DMS79 treated with DMSO at 0.1 percent for 48 hours (cell line): ENCODE measurements at regions not wholly inside any gene's neighbourhood (a gene's known extent, or its start where the extent isn't known, plus 50 kb on each side); places are given as distances from the start of the nearest gene placed in this dataset.

Experiments used
- DNase-seq: peaks from one replicate; lab custom pipeline; 2025; lab: John Stamatoyannopoulos, UW

DNA sequence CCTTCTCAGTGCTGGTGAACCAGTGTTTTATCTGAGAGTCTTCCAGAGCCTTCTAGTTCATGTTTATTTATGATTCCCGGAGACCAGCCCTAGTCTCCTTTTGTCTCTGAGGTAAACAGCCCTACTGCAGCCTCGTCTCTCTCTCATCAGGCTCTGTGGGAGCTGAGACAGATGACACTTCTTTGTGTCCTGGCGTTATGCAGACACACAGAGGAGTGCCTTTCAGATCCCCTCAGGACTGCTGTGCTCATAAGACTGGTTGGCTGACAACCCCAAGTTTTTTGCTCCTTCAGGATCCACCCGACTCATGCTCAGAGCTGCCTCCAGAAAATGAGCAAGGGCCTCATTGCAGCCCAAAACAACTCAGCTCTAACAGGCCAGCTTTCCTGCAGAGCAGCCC lies 523.8 kb upstream of the SPHKAP start:
- no peak for DNase-seq

DNA sequence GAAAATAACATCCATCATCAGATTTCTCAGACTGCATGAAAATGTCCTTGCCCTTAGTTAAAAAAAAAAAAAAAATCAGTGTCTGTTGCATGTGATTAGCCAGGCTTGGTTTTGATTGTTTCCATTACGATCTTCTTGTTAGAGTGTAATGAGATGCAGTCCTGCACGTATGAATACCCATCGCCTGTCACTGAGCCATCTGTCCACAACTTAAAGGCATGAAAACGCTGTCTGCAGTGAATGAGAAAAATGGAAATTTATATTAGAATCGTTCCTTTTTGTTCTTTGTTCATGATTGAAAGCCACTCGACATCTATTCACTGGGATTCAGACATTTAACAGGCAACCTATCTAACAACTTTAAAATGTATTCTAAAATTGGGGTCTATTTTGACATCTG lies 521.7 kb upstream of the SPHKAP start:
- DNase-seq = no peak

DNA sequence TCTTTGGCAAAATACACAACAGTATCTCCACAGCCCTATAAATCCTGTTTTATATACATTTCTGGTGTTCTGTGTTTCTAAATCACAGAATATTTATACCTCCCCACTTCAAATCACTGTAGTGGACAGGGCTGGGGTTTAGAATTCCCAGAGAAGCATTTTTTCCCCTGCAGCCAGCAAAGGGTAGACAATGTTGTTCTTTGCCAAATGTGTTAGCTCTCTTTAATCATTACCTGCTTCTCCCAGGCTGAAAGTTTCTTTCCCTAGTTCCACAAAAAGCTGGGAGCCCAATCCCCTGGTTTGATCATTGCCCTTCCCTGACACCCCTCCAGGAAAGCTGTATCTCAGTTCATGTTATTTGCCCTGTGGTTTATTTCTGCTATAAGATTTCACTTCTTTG lies 520.0 kb upstream of the SPHKAP start:
- no peak for DNase-seq

DNA sequence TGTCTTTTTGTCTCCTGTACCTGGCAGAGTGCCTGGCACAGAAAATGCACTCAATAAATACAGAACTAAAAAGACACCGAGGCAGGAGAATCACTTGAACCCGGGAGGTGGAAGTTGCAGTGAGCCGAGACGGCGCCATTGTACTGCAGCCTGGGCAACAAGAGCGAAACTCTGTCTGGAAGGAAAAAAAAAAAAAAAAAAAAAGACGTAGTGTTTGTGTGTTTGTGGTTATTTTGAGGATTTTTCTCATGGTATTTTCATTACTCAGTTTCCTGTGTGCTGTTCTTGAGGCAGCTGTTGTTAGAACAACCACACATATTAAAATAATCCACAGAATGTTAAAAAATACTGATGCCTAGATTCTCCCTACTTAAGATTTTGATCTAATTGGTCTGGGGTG lies 519.2 kb upstream of the SPHKAP start:
- DNase-seq = no peak

DNA sequence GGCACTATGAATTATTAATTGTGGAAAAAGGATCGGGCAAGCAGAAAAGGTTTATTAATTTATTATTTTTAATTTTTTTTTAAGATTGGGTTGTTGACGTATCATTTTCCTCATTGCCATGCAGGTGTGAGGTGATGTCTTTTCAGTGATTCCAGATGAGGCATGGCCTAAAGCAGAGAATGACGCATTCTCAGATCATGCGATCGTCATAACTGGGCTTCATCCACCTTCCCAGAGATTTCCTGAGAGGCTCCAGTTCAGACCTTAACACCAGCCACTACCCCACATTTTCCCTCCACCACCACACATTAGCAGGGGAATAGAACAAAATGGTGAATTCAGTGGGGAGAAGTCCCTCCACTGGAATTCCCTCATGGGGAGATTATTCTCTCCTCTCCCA lies 518.4 kb upstream of the SPHKAP start:
- no peak for DNase-seq

DNA sequence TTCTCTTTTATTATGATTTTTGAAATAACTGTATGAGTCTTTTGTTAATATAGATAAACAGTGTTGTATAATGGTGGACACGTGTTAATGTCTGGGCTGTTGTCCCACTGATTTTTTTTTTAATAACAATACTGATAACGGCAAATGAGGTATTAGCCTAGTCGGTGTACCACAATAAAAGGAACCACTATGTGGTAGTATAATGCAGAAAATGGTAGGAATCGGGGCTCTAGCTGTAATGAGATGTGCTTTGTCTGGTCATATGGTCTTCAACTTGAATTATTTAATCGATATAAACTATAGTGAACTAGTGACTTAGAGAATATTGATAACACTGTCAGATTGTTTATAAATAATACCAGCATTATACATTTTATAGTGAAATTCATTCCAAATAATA lies 517.9 kb upstream of the SPHKAP start:
- DNase-seq = no peak

DNA sequence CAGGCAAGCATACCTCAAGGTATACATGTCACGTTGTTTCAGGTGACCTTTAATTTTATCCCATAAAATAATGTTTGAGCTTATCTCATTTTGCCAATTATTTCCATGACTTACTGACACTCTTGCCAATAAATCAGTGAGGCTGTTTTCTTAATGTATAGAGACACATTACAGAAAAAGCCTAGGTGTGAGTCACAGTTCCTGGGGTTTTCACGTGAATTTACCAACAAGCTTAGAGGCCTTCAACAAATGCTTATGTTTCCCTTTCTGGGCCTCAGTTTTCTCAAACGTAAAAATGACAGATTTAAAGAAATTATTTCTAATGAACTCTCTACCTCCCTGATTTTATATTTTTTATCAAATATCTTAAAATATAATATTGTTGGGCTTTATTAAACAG lies 517.5 kb upstream of the SPHKAP start:
- DNase-seq = no peak

DNA sequence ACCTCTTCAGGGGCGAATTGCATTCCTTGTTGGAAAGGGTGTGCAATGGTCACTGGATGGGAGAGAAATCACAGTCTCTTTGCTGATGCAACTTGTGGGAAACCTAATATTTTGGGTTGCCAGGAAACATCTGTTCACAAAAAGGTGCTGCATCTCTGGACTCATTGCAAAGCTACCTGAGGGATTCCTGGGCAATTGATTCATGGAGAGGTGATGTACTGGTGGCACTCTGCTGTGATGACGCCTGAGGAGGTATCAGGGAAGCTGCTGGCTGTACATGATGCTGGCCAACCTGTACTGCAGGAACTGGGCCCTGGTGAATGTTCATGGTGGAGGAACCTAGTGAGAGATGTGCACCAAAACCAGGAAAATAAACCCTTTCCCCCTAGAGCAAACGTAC lies 516.0 kb upstream of the SPHKAP start:
- no peak for DNase-seq

DNA sequence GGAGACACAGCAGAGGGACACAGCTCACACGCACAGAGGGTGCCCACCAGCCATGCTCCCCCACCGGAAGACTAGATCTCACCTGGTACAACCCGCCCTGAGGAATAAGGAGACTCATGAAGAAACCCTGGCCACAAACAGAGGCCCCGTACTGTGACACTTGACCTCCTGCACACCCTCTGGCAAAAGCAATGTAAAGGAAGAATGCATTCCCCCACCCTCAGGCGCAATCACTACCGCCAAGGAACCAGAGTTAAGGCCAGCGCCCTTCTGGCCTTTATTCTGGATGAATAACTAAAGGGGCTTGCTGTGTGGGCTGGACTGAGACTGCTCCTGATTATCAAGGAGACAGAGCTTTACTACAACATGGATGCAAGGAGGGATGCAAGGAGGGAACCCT lies 509.2 kb upstream of the SPHKAP start:
- no peak for DNase-seq

DNA sequence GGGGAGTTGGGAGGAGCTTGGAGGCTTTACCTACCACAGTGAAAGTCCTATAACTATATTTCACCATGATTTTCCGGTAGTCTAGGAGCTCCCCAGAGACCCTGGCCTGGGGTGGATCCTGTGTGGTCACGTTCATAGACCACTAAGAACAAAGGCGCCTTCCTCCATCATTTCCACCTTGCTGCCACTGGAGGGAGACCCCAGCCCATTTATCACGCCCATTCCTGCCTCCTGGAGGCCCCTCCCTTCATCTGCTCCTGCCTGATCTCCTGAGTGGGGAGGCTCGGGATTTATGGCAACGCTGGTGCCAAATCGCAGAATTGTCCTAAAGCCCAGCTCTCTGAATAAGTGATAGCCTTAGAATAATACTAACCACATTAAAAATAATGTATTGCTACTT lies 507.6 kb upstream of the SPHKAP start:
- no peak for DNase-seq

DNA sequence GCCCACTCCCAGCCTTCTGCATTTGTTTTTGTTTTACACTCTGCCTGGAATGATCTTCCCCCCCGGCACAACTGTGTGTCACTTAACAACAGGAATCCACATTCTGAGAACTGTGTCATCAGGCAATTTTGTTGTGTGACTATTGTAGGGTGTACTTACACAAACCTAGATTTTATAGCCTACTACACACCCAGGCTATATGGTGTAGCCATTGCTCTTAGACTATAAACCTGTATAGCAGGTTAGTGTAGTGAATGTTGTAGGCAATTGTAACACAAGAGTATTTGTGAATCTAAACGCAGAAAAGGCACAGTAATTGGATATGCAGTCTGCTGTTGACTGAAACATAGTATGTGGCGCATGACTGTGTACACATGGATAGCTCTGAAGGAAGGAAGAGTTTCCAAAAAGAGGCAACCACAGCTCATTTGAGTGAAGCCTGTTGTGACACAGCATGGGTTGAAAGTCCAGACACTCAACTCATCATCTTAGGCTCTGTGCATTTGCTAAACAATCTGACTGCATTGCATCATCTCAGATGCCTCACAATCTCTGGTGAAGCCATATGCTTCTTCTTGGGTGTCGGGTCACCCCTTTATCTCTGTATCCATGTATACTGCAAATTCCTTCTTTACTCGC lies 506.6 kb upstream of the SPHKAP start:
- peak; percentile 41 for DNase-seq

DNA sequence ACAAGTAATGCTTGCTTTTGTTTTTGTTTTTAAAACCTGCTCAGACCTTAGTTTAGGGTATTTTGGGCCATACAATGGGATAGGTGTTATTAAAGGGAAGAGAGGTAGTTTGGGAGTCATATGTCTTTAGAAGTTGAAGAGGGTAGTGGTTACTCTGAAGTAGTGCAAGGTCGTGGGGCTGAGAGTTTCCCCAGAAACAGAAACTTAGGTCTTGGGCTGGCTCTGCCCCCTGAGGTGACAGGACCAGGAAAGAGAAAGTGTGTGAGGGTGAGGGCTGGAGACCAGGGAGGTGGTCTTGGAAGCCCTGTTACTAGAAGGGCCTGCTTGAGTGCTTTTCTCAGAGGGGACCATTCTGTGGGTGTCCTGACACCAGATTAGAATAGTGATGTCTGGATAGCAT lies 500.5 kb upstream of the SPHKAP start:
- DNase-seq = no peak

DNA sequence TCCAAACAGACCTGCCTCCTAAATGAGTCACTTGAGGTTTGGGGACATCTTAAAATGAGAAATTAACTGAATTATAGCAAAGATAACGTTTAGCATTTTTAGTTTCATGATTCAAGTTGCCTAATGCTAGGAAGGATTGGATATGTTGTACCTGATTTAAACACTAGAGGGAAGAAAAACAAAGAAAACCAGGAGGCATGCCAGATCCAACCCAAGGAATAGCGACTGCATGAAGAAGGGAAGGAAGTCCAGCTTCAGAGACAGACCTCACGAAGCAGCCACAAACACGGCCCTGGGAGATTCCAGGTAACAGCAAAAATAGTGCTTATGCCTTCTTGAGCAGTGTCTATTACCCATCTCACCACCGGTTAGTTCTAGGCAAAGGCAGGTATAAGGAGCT lies 499.9 kb upstream of the SPHKAP start:
- no peak for DNase-seq

DNA sequence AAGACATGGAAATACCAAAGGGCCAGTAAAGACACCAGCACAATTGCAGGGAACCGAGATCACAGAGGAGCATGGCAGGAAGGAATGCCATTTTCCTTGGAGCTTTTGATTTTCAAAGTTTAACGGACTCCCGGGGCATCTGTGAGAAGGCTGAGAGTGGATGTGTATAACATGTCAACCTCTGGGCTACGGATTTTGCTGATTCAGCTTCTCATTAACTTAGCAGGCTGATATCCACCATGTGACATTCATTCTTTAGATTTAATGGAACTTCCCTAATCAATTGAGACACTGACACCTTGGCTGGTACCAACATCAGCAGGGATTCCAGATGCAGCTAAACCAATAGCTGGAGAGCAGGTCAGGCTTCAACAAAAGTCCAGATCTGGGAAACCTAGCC lies 496.6 kb upstream of the SPHKAP start:
- no peak for DNase-seq

DNA sequence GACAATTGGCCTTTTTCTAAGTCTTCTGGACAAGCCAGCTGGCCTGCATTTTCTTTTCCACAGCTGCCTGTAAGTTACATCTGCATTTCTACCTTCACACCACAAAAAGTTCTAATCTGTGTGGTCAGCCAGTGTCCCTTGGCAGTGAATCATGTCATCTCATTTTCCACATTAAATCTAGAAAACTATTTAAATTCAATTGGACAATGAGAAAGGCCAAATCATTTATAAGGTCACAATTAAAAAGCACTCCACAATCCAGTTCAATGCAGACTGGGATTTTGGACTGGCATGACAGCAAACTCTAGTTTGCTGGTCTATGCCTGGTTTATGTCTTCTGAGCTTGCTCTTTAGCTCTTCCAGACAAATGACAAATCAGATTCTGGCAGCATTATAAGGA lies 494.2 kb upstream of the SPHKAP start:
- DNase-seq = no peak

DNA sequence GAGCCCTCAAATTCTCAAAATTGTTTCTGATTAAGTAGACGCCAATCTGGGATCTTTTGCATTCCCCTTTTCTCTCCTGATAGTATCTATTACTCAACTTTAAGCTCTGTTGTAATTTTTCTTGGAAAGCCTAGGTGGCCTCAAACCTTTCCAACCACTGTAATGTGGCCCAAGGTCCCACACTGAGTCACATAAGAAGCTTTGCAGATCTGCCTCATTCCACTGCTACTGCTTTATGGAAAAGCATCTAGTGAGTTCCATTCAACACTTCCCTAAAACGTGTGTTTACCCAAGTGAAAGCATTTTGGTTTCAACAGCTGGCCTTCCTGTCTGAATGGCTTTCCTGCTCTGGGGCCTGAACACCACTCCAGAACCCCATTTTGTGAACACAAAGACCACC lies 493.6 kb upstream of the SPHKAP start:
- no peak for DNase-seq

DNA sequence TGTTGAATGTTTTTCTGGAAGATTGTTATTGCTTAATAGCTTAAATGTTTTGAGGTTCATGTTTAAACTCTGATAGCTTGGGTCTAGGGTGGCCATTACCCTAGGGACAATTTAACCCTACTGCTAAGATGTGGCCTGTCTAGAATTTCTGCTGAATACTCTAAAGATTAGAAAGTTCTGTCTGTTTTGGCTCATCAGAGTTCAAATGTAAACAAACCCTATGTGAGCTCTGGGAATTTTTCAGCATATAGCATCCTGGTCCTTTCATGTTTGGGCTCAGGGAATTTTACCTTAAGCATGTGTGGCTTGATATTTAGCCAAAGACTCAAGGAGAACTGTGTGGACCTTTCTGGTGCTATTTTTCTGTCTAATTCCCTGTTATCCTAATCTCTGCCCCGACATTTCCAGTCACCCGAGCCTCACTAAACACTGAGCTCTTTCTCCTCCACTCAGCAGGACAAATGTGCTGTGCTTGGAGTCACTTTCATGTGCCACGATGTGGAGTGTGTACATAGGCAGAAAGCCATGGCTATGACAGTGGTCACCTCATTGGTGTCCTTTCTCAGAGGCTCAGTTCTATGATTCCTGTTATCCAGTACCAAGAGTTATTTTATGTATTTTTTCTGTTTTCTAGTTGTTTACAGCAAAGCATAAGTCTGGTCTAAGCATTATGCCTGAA lies 492.5 kb upstream of the SPHKAP start:
- no peak for DNase-seq

DNA sequence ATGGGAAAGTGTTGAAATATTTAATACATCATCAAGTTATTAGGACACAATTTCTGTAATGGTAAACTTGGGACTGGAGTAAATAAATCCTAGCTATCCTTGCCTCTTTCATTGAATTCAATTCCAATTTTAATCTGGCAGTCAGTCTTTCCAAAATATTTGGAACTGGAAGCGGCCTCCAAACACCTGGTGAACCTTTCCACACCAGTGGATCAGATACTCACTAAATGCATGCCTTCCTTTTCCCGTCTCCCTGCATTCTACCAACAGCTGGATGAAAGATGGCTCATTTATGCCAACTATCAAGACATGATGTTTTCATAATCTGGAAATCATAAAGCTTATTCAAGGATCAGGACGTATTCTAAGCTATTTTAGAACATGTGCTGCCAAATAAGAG lies 488.2 kb upstream of the SPHKAP start:
- no peak for DNase-seq

DNA sequence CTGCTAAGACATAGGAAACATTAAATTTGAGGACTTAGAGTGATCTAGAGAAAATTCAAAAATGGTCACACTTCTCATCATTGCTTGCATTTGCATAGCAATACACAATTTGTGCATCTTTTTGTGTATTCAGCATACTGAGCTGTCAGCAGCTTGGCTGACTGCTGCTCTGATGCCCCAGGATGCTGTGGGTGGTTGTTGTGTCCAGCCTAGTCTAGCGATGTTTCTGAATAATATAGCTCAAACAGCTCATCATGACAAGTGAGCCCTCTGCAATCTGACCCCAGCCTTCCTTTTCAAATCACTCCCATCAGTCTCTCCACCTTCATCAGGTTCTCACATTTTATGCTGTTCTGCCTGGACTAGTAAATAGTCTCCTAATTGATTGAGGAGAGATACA lies 483.7 kb upstream of the SPHKAP start:
- no peak for DNase-seq

DNA sequence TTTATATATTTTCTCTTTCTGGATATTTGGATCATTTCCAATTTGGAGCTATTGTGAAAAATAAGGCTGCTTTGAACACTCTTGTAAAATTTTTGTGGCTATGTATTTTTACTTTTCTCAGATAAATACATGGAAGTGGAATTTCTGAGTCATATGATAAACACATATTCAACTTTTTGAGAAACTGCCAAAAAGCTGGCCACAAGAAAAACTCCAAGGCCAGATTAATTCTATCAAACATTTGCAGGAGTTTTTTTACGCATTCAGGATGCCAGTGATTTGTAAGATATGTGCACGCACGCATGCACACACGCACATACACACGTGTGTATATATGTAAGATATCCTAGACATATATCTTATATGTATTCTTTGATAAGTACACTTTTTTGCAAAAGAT lies 477.5 kb upstream of the SPHKAP start:
- DNase-seq = no peak

DNA sequence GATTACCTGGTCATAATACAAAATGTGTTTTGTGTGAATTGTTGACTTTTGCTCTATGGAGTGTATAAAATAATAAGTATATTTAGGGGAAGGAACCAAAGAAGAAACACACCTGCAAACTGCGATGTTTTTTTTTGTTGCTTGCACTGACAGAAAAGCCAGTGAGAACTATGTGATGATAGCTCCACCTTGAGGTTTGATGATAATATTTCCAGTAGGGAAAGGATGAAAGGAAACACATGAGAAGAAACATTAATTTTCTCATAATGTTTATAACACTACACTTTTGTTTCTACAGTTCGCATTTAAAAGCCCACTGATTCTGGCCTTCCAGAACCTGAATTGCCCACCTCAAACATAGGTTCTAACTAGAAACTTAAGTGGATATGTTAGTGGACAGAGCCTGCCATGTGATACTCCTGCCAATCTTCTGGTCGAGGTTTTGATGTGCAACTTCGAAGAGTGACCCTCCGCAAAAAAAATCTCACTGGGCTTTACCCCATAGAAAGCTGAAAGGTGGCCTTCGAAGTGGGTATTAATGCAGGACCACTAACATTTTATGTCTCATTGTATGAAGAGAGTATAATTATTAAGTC lies 476.4 kb upstream of the SPHKAP start:
- peak; percentile 71 for DNase-seq

DNA sequence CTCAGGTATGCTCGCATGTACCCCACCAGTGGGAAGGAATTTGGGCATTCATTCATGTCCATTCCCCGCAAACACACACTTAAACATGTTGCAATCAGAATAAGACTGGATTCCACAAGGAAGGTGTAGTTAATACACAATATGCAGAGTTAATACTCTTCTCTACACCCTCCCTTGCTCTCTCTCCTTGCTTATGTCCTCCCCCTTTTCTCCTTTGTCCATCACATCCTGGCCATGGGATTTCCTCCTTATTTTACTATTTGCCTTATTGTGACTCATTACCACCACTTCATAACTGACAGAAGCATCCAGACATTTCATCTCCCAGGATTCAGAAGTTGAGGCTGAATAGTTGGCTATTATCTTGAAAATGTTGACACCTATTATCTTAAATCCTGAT lies 473.8 kb upstream of the SPHKAP start:
- no peak for DNase-seq

DNA sequence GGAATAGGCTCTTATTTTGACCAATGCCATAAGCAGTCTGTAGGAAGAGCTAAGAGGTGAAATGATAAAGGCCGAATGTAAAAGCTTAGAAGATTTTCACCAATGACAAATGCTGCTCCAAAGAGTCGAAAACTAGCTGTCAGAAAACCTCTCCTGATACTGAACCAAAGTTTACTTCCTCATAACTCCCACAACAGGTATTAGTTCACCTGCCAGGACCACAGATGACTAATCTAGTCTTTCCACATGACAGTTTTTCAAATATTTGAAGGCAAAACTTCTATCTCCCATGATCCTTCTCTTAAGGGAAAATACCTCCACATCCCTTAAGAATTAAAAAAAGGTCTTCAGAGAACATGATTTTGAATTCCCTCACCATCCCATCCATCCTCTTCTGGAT lies 473.2 kb upstream of the SPHKAP start:
- no peak for DNase-seq

DNA sequence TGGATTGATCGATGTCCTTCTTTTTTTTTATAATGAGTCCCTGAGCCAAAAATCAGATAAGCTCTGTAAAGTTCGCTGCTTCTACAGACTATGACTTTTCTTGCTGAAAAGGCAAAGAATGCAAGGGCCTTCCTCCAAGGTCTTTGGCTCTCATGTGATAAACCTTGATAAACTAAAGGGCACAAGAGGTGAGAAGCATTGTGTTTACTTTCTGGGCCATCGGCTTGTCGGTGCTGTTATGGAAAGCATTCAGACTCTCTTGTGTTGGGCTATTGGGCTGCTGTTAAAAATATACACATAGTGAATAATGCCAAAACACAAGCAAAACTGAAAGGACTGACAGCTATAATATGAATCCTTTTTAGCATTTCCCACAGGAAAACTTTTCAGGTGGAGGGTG lies 472.4 kb upstream of the SPHKAP start:
- no peak for DNase-seq
